Tibial nerve (tissue), 4 donors: ENCODE measurements at regions not wholly inside any gene's neighbourhood (a gene's known extent, or its start where the extent isn't known, plus 50 kb on each side); places are given as distances from the start of the nearest gene placed in this dataset.

ENCODE experiments used
- DNase-seq, 2 donors: peaks; one replicate each; pipeline ENCODE4 v3.0.0-alpha.2; 2019; ENCODE audit warnings: low spot score in 2 of 2
- H3K27ac ChIP-seq, 4 donors: fragments of 200-600 bp; sonication (generic) in 3 of 4; one replicate each; pipeline ENCODE4 v1.5.1; 2017 to 2019; ENCODE audit warnings: mild to moderate bottlenecking in 1 of 4
- H3K27me3 ChIP-seq, 2 donors: fragments of 200-600 bp; sonication (generic) in 1 of 2; one replicate each; pipeline versions ENCODE4 v1.5.1 to v1.6.0; 2017 to 2019
- H3K36me3 ChIP-seq, 3 donors: fragments of 200-600 bp; sonication (generic); one replicate each; pipeline ENCODE4 v1.5.1; 2018 to 2019
- H3K4me1 ChIP-seq, 4 donors: fragments of 200-600 bp; sonication (generic) in 3 of 4; one replicate each; pipeline ENCODE4 v1.5.1; 2017 to 2019
- H3K4me3 ChIP-seq, 4 donors: fragments of 200-600 bp; sonication (generic) in 3 of 4; one replicate each; pipeline ENCODE4 v1.5.1; 2017 to 2019; ENCODE audit warnings: mild to moderate bottlenecking in 1 of 4, moderate library complexity in 1 of 4
- H3K9me3 ChIP-seq, 4 donors: fragments of 200-600 bp; sonication (generic) in 3 of 4; one replicate each; pipeline ENCODE4 v1.5.1; 2017 to 2019
- EP300 ChIP-seq, 2 donors: sonication (generic); formaldehyde crosslinking; IDR thresholded peaks; one replicate each; pipeline ENCODE4 v1.6.1; 2017; ENCODE audit warnings: antibody characterized with exemption in 2 of 2, mild to moderate bottlenecking in 1 of 2
- POLR2A ChIP-seq, 2 donors: fragments of 450-650 bp; IDR thresholded peaks; one replicate each; pipeline ENCODE4 v1.6.1; 2017; ENCODE audit warnings: antibody characterized with exemption in 2 of 2, mild to moderate bottlenecking in 2 of 2, moderate library complexity in 2 of 2
- WGBS, 2 donors: methylation state at CpG; one replicate each; pipeline ENCODE4 v1.1.5; 2018; 5-methylcytosine and 5-hydroxymethylcytosine counted together
- TF ChIP-seq, protein P1 (sequence below), 5 experiments: fragments of 200-600 bp in 3 of 5; fragments of 450-650 bp in 2 of 5; sonication (generic) in 3 of 5; IDR thresholded peaks; one replicate each; pipeline ENCODE4 v1.5.1; 2016 to 2019; ENCODE audit warnings: antibody characterized with exemption in 5 of 5, mild to moderate bottlenecking in 3 of 5, moderate library complexity in 2 of 5

GRCh38 chr4:125801924-125802323 is 487.2 kb downstream of the FAT4 start:
- TF ChIP-seq EP300 (IDR thresholded peaks at IDR 0.05) (no peak), POLR2A (IDR thresholded peaks at IDR 0.05) (no peak)
- TF ChIP-seq, protein P1, sequence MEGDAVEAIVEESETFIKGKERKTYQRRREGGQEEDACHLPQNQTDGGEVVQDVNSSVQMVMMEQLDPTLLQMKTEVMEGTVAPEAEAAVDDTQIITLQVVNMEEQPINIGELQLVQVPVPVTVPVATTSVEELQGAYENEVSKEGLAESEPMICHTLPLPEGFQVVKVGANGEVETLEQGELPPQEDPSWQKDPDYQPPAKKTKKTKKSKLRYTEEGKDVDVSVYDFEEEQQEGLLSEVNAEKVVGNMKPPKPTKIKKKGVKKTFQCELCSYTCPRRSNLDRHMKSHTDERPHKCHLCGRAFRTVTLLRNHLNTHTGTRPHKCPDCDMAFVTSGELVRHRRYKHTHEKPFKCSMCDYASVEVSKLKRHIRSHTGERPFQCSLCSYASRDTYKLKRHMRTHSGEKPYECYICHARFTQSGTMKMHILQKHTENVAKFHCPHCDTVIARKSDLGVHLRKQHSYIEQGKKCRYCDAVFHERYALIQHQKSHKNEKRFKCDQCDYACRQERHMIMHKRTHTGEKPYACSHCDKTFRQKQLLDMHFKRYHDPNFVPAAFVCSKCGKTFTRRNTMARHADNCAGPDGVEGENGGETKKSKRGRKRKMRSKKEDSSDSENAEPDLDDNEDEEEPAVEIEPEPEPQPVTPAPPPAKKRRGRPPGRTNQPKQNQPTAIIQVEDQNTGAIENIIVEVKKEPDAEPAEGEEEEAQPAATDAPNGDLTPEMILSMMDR (IDR thresholded peaks at IDR 0.05) = no peak
- no peaks in the 10 kb centered on the region for H3K27me3 ChIP-seq
- H3K36me3 ChIP-seq = no peaks in the 10 kb centered on the region
- H3K27ac ChIP-seq = no peak overlapping the region
- H3K4me3 ChIP-seq = no peak overlapping the region
- DNase-seq = no peak
- 60 to 74% methylated on average over 1 of the region's 1 CpG for WGBS, 2 donors
- no peaks in the 10 kb centered on the region for H3K4me1 ChIP-seq
- H3K9me3 ChIP-seq = no peaks in the 10 kb centered on the region

DNA sequence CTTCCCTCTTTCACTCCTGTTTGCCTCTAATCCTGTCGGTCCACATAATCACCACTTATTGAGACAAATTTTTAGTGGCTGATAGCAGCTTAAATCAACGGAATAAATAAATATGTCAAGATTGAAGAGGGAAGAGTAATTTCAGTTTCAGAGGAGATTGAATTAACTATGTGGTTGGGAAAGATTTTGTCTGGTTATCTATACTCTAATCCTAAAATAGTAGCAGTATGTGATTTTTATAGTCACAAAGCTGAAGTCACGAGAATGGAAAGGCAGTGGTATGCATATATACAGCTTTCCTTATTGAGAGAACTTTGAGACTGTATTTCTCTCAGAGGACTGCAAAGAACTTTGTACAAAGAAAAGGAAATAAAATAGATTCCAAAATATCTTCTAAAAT is 493.3 kb downstream of the FAT4 start:
- H3K4me1 ChIP-seq = no peaks in the 10 kb centered on the region
- no peaks in the 10 kb centered on the region for H3K27me3 ChIP-seq
- no peak overlapping the region for H3K27ac ChIP-seq
- no peaks in the 10 kb centered on the region for H3K36me3 ChIP-seq
- TF ChIP-seq EP300 (IDR thresholded peaks at IDR 0.05) = no peak
- TF ChIP-seq, protein P1 (IDR thresholded peaks at IDR 0.05) = no peak
- TF ChIP-seq POLR2A (IDR thresholded peaks at IDR 0.05) = no peak
- no peak overlapping the region for H3K4me3 ChIP-seq
- no peaks in the 10 kb centered on the region for H3K9me3 ChIP-seq
- DNase-seq = no peak
- 69 to 70% methylated on average over 3 of the region's 3 CpGs for WGBS, 2 donors

DNA sequence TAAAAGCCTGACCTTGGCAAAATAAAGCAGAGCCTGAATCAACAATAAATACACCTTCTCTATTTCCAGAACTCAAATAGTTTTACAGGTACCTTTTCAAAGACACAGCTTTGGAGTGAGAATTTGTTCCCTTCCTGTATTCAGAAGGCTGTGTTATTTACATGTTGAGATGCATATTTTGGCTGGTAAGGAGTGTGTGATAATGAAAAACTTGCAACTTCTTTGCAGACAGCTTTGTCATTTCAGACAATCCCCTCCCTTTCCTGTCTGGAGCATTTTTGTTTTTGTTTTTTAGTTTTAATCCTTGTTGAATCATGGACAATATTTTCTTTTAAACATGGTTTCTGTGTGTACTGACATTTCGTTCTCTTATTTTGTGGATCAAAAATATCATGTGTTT is 493.8 kb downstream of the FAT4 start:
- WGBS, 2 donors = 50 to 54% methylated on average over 1 of the region's 1 CpG
- Histone ChIP-seq H3K27me3 (no peaks in the 10 kb centered on the region), H3K36me3 (no peaks in the 10 kb centered on the region), H3K4me1 (no peaks in the 10 kb centered on the region), H3K9me3 (no peaks in the 10 kb centered on the region), H3K27ac (no peak overlapping the region), H3K4me3 (no peak overlapping the region)
- DNase-seq = no peak
- TF ChIP-seq, protein P1 (IDR thresholded peaks at IDR 0.05) = no peak
- TF ChIP-seq EP300 (IDR thresholded peaks at IDR 0.05) (no peak), POLR2A (IDR thresholded peaks at IDR 0.05) (no peak)

DNA sequence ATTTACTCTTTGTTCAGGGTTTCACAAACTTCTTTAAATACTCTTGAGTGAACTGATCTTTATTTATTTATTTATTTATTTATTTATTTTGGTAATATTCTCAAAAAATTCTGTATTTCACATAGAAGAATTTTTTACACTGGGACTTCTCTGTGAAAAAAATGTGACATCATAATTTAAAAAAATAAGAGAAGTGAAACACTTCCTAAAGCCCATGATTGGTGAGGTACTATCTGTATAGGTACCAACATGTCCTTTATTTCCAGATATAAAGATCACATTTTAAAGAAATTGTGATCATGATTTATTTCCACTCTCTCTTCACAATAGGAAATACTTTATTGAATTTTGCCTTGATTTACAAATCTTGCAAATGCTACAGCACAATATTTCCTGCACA is 497.1 kb downstream of the FAT4 start:
- no peak overlapping the region for H3K27ac ChIP-seq
- H3K4me1 ChIP-seq = no peaks in the 10 kb centered on the region
- H3K27me3 ChIP-seq = no peaks in the 10 kb centered on the region
- TF ChIP-seq, protein P1 (IDR thresholded peaks at IDR 0.05) = no peak
- TF ChIP-seq EP300 (IDR thresholded peaks at IDR 0.05) (no peak), POLR2A (IDR thresholded peaks at IDR 0.05) (no peak)
- DNase-seq = no peak
- no peaks in the 10 kb centered on the region for H3K9me3 ChIP-seq
- H3K4me3 ChIP-seq = no peak overlapping the region
- no peaks in the 10 kb centered on the region for H3K36me3 ChIP-seq

DNA sequence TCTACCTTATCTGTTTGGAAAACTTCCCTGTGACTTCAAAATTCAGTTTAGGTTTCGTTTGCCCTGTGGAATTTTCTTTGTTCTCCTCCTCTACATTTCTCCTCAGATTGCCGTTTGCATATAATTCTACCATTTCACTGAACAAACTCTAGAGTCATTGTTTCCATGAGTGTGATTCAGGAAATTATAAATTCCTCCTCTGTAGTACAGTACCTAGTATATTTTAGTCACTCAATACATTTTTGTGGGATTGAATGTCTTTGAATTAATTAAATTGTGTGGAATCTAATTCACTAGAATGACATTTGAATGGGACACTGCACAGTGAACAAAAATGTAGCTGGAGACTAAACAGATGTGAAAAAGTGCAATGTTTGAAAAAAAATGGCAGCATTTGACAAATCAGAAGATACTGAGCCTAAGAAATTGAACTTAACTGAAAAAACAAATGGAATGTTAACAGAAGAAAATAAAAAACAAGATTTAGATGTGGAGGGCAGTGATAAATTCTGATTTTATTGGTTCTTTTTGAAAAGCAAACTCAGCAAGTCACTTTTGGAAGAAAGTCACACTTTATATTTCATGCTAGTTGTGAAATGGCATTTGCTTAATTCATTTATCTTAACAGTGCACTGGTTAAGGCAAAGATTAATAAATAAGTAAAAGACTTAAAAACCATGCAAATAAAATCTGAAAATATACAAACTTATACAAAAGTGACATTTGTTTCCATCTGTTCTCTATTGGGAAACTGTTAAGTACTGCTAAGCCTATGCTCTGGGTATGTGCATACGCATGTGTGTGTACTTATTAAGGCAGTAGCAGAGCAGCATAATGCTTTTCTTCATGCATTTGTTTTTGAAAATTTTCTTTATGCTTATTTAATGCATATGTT is 512.3 kb downstream of the FAT4 start:
- H3K4me1 ChIP-seq = no peaks in the 10 kb centered on the region
- no peaks in the 10 kb centered on the region for H3K9me3 ChIP-seq
- H3K4me3 ChIP-seq = no peak overlapping the region
- H3K36me3 ChIP-seq = no peaks in the 10 kb centered on the region
- TF ChIP-seq, protein P1 (IDR thresholded peaks at IDR 0.05) = no peak
- no peak for TF ChIP-seq POLR2A (IDR thresholded peaks at IDR 0.05)
- no peak for TF ChIP-seq EP300 (IDR thresholded peaks at IDR 0.05)
- DNase-seq = no peak
- H3K27ac ChIP-seq = no peak overlapping the region
- 50 to 53% methylated on average over 3 of the region's 3 CpGs for WGBS, 2 donors
- no peaks in the 10 kb centered on the region for H3K27me3 ChIP-seq
